NCI-H1092 treated with DMSO at 0.1 percent for 48 hours (cell line): ENCODE measurements at regions not wholly inside any gene's neighbourhood (a gene's known extent, or its start where the extent isn't known, plus 50 kb on each side); places are given as distances from the start of the nearest gene placed in this dataset.
A peak's percentile ranks its signal among the peaks of the same experiment; 100 is the strongest.

Source experiments
- DNase-seq: peaks from one replicate; lab custom pipeline; 2025; lab: John Stamatoyannopoulos, UW

- DNase-seq: no peak
Measured at GRCh38 chr6:45741437-45742171, 274.1 kb downstream of the CLIC5 start.

GRCh38 chr6:45739058-45739457 lies 276.6 kb downstream of the CLIC5 start:
- DNase-seq: no peak

GRCh38 chr6:45738057-45738455 lies 277.6 kb downstream of the CLIC5 start:
- no peak for DNase-seq

GRCh38 chr6:45737331-45738056 lies 278.2 kb downstream of the CLIC5 start:
- DNase-seq: no peak

GRCh38 chr6:45736134-45736533 lies 279.5 kb downstream of the CLIC5 start:
- no peak for DNase-seq

- no peak for DNase-seq
Measured at GRCh38 chr6:45732731-45733130, 282.9 kb downstream of the CLIC5 start.

- no peak for DNase-seq
Measured at GRCh38 chr6:45730232-45730631, 285.4 kb downstream of the CLIC5 start.

- DNase-seq: no peak
Measured at GRCh38 chr6:45728674-45729073, 287.0 kb downstream of the CLIC5 start.

GRCh38 chr6:45727819-45728449 lies 287.7 kb downstream of the CLIC5 start:
- DNase-seq: no peak

- DNase-seq: no peak
Measured at GRCh38 chr6:45727228-45727627, 288.4 kb downstream of the CLIC5 start.

- no peak for DNase-seq
Measured at GRCh38 chr6:45726444-45726843, 289.2 kb downstream of the CLIC5 start.

- no peak for DNase-seq
Measured at GRCh38 chr6:45724511-45724910, 291.1 kb downstream of the CLIC5 start.

GRCh38 chr6:45724027-45724426 lies 291.6 kb downstream of the CLIC5 start:
- DNase-seq: no peak

- no peak for DNase-seq
Measured at GRCh38 chr6:45722876-45723275, 292.8 kb downstream of the CLIC5 start.

GRCh38 chr6:45721665-45722064 lies 294.0 kb downstream of the CLIC5 start:
- no peak for DNase-seq

- DNase-seq: no peak
Measured at GRCh38 chr6:45718871-45719270, 296.8 kb downstream of the CLIC5 start.

- DNase-seq: no peak
Measured at GRCh38 chr6:45718131-45718530, 297.5 kb downstream of the CLIC5 start.

- DNase-seq: no peak
Measured at GRCh38 chr6:45717715-45718114, 297.9 kb downstream of the CLIC5 start.

- DNase-seq: no peak
Measured at GRCh38 chr6:45717027-45717426, 298.6 kb downstream of the CLIC5 start.

- DNase-seq: no peak
Measured at GRCh38 chr6:45715508-45715803, 300.2 kb downstream of the CLIC5 start.

- peak; percentile 1 for DNase-seq
Measured at GRCh38 chr6:45714741-45715507, 300.7 kb downstream of the CLIC5 start.

- DNase-seq: no peak
Measured at GRCh38 chr6:45714006-45714730, 301.5 kb downstream of the CLIC5 start.
